GM20000 (cell line): ENCODE measurements at regions not wholly inside any gene's neighbourhood (a gene's known extent, or its start where the extent isn't known, plus 50 kb on each side); places are given as distances from the start of the nearest gene placed in this dataset.

Source experiments
- DNase-seq: peaks from one replicate; pipeline ENCODE4 v3.0.0; 2012; ENCODE audit warnings: low spot score
- TF ChIP-seq, protein P1 (sequence below): IDR thresholded peaks from 2 replicates; pipeline ENCODE4 v1.5.1; 2012; ENCODE audit warnings: mild to moderate bottlenecking, control low read depth; ENCODE audit errors: extremely low read depth, missing control alignments

DNA sequence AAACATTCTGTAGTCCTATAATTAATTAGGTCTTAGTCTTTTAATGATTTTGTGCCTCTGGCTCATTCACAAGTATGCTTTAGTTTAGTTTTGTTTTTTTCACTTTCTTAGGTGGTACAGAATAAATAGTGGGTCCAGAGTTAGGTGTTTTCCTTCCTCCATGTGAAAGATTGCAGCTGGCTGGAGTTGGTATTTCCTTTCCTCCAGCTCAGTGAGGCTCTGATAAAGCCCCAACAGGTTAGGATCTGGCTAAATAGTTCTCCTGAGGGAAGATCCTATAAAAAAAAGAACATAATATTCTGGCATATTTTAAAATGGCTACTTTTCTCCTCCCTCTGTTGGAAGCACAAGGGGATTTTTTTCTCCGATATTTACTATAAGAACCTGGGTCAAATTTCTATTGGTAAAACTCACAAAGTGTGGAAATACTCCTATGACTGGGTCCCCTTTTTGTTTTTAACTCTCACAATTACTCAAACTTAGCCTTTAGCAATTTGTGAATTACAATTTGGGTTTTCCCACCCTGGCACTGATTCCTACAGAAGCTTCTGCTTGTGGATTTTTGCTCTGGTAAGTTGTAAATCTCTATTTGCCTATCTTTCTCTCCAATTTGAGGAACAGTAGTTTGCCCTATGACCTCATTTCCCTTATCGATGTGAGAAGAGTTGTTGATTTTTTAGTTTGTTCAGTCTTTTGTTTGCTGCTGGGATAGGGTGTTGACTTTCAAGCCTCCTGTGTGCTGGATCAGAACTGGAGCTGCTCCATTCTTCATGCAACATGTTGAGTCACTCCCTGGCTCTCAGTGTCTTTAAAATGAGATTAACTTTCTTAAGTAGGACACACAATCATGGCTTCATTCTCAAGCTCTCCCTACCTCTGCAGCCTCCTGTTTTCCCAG lies 500.9 kb downstream of the RNF144A start:
- no peak for DNase-seq
- TF ChIP-seq, protein P1, sequence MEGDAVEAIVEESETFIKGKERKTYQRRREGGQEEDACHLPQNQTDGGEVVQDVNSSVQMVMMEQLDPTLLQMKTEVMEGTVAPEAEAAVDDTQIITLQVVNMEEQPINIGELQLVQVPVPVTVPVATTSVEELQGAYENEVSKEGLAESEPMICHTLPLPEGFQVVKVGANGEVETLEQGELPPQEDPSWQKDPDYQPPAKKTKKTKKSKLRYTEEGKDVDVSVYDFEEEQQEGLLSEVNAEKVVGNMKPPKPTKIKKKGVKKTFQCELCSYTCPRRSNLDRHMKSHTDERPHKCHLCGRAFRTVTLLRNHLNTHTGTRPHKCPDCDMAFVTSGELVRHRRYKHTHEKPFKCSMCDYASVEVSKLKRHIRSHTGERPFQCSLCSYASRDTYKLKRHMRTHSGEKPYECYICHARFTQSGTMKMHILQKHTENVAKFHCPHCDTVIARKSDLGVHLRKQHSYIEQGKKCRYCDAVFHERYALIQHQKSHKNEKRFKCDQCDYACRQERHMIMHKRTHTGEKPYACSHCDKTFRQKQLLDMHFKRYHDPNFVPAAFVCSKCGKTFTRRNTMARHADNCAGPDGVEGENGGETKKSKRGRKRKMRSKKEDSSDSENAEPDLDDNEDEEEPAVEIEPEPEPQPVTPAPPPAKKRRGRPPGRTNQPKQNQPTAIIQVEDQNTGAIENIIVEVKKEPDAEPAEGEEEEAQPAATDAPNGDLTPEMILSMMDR = no peak

DNA sequence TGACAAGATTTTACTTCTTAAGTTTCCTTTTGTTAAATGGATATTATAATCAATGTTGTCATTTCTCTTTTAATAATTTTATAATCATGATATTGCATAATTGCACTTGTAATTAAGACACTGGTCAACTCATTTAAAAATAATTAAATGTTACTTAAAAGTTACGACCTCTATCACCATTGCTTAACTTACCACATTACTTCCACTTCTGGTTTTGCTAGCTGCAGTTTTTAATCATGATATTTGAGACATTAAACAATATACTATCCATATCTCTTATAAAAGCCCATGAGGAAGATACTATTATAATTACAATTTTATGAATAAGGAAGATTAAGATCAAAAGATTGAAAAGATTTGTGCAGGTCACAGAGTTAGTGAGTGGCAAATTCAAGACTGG lies 502.0 kb downstream of the RNF144A start:
- no peak for DNase-seq
- TF ChIP-seq, protein P1 = no peak

DNA sequence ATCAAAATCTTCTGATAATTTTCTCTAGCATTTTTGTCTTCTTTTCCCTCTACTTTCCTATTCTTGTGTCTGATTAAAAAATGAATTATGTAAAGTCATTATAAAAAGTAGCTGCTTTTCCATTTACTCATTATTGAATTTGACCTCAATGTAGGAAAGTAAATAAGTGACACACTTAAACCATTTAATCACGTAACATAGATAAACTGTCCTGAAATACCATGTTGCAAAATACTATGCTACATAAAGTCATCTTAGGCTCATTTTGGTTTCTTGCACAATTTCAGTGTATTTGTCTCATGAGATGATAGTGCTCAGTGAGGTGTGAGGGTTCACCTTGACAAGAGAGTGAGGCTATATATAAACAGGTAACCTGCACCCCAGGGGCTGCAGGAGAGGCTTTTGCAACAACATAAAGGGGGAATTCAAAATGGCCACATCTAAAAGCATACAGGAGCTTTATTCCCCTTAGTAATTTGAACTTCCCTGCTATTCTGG lies 502.7 kb downstream of the RNF144A start:
- no peak for DNase-seq
- TF ChIP-seq, protein P1 = no peak

DNA sequence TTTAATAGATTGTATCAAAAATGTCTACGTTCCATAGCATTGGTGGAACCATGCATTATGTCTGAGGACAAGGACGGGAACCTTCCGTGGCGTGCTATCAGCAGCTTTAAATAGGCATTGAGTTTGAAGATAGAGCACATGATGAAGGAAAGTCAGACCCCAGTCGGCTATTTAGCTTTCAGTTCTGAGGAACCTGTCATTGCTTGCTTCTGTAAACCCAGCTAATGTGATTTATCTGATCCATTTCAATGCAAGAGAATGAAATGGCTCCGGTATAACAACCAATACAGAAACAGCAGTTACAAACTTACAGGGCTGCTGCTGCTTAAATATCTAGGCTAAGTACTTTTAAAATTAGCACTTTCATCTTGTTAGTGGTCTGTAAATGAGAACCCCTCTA lies 503.3 kb downstream of the RNF144A start:
- TF ChIP-seq, protein P1 = no peak

DNA sequence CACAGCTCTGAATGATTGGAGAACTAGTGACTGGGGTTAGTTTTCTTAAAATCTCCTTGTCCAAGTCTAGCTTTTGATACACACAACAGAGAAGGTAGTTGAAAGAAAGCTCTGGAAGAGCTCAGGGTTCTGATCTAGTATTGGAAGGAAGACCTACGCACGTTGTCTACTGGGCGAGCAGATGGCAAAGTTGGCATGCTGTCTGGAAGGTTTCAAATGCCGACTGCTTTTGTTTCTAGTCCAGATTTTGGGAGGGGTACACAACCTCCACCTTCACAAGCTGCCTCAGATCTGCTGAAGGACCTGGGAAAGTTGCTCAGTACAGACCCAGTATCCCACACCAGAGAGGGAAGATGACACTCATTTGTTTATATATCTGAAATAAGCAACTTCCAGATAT lies 507.3 kb downstream of the RNF144A start:
- no peak for DNase-seq
- TF ChIP-seq, protein P1 = no peak

More for the DNA sequence above, 503.3 kb downstream of the RNF144A start:
- no peak for DNase-seq

DNA sequence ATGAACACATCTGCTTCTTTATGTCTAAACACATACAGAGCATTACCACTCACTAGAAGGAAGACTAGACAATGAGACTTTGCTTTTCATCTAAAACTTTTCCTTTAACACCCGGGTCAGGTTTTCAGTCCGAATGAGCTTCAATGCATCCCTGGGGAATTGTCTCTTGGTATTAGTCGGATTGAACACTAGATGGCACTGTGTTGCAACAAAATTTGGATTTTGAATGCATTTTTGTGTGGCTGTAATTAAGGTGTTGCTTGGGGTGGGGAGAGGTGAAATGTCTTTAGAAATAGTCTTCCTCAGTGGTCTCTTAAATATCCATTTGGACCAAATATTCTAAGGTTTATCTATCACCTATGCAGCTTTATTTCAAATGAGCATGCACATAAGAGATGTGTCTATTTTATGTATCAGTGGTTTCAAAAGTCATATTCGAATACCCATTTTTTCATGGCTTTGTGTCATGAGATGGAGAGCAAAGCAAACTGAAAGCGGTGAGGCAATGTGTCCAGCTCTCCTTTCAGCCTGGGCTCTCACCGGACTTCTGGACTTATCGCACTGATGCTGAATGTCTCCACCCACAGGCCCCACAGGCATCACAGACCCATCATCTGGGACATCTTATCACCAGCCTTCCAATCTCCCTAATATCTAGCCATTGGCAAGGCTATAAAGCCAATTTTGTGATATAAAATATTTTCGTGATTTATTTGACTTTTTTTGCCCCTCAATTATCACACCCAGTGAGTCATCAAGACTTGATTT lies 510.3 kb downstream of the RNF144A start:
- DNase-seq = peak; percentile 71
- TF ChIP-seq, protein P1 = peak; percentile 26
